ENCODE measurements at regions not wholly inside any gene's neighbourhood (a gene's known extent, or its start where the extent isn't known, plus 50 kb on each side); places are given as distances from the start of the nearest gene placed in this dataset.

- TF ChIP-seq TSHZ2 (CRISPR knock-in tag; IDR thresholded peaks at IDR 0.05) = no peak
- no peak for TF ChIP-seq CSDC2 (CRISPR knock-in tag; IDR thresholded peaks at IDR 0.05)
- TF ChIP-seq POU6F1 (CRISPR knock-in tag; IDR thresholded peaks at IDR 0.05; ENCODE audit: borderline replicate concordance, low read depth) = no peak
- no peak for TF ChIP-seq SNAI2 (CRISPR knock-in tag; IDR thresholded peaks at IDR 0.05)
- TF ChIP-seq ZFP3 (CRISPR knock-in tag; IDR thresholded peaks at IDR 0.05) = no peak
- TF ChIP-seq ESRRG (CRISPR knock-in tag; IDR thresholded peaks at IDR 0.05) = no peak
- no peak for TF ChIP-seq ISL1 (CRISPR knock-in tag; IDR thresholded peaks at IDR 0.05)
- no peak for TF ChIP-seq ZC3H10 (CRISPR knock-in tag; IDR thresholded peaks at IDR 0.05)
- no peak for TF ChIP-seq ZFP30 (CRISPR knock-in tag; IDR thresholded peaks at IDR 0.05)
- TF ChIP-seq ARNTL (CRISPR knock-in tag; IDR thresholded peaks at IDR 0.05; ENCODE audit: borderline replicate concordance, low read depth) = no peak
These were observed 75.9 kb upstream of the LOC128125822 start (continued) for GRCh38 chr6:63496361-63496804.

- ATAC-seq = no peak
- TF ChIP-seq ZNF70 (CRISPR knock-in tag; IDR thresholded peaks at IDR 0.05) = no peak
- TF ChIP-seq ZC3H10 (CRISPR knock-in tag; IDR thresholded peaks at IDR 0.05) = no peak
- no peak for TF ChIP-seq TSHZ2 (CRISPR knock-in tag; IDR thresholded peaks at IDR 0.05)
- no peak for TF ChIP-seq POU6F1 (CRISPR knock-in tag; IDR thresholded peaks at IDR 0.05; ENCODE audit: borderline replicate concordance, low read depth)
- no peak for TF ChIP-seq ESRRG (CRISPR knock-in tag; IDR thresholded peaks at IDR 0.05)
- no peak for TF ChIP-seq ZNF565 (CRISPR knock-in tag; conservative IDR thresholded peaks at IDR 0.05; ENCODE audit: low read depth)
- TF ChIP-seq SNAI2 (CRISPR knock-in tag; IDR thresholded peaks at IDR 0.05) = no peak
- TF ChIP-seq ZFP3 (CRISPR knock-in tag; IDR thresholded peaks at IDR 0.05) = no peak
- no peak for TF ChIP-seq RARB (CRISPR knock-in tag; IDR thresholded peaks at IDR 0.05)
- no peak for TF ChIP-seq GLIS3 (CRISPR knock-in tag; IDR thresholded peaks at IDR 0.05)
- no peak for TF ChIP-seq ZNF8 (CRISPR knock-in tag; IDR thresholded peaks at IDR 0.05)
- no peak for TF ChIP-seq ZFP30 (CRISPR knock-in tag; IDR thresholded peaks at IDR 0.05)
- no peak for TF ChIP-seq PPARA (CRISPR knock-in tag; IDR thresholded peaks at IDR 0.05; ENCODE audit: borderline replicate concordance)
- TF ChIP-seq ARNTL (CRISPR knock-in tag; IDR thresholded peaks at IDR 0.05; ENCODE audit: borderline replicate concordance, low read depth) = no peak
- TF ChIP-seq PATZ1 (CRISPR knock-in tag; IDR thresholded peaks at IDR 0.05; ENCODE audit: borderline replicate concordance) = no peak
- no peak for TF ChIP-seq BACH2 (CRISPR knock-in tag; IDR thresholded peaks at IDR 0.05; ENCODE audit: borderline replicate concordance)
- TF ChIP-seq ISL1 (CRISPR knock-in tag; IDR thresholded peaks at IDR 0.05) = no peak
- TF ChIP-seq TOX (CRISPR knock-in tag; IDR thresholded peaks at IDR 0.05; ENCODE audit: borderline replicate concordance) = no peak
These were observed 70.1 kb upstream of the LOC128125822 start for GRCh38 chr6:63502156-63502555.

GRCh38 chr6:63503199-63503598 is 69.1 kb upstream of the LOC128125822 start:
- ATAC-seq = no peak
- TF ChIP-seq TCF4 (CRISPR knock-in tag; IDR thresholded peaks at IDR 0.05; ENCODE audit: borderline replicate concordance) (no peak), RARB (CRISPR knock-in tag; IDR thresholded peaks at IDR 0.05) (no peak), POU6F1 (CRISPR knock-in tag; IDR thresholded peaks at IDR 0.05; ENCODE audit: borderline replicate concordance, low read depth) (no peak), ZFP3 (CRISPR knock-in tag; IDR thresholded peaks at IDR 0.05) (no peak), ZNF70 (CRISPR knock-in tag; IDR thresholded peaks at IDR 0.05) (no peak), TSHZ2 (CRISPR knock-in tag; IDR thresholded peaks at IDR 0.05) (no peak), ZNF565 (CRISPR knock-in tag; conservative IDR thresholded peaks at IDR 0.05; ENCODE audit: low read depth) (no peak), ISL1 (CRISPR knock-in tag; IDR thresholded peaks at IDR 0.05) (no peak), ZC3H10 (CRISPR knock-in tag; IDR thresholded peaks at IDR 0.05) (no peak), ZNF8 (CRISPR knock-in tag; IDR thresholded peaks at IDR 0.05) (no peak), GLIS3 (CRISPR knock-in tag; IDR thresholded peaks at IDR 0.05) (no peak), CSDC2 (CRISPR knock-in tag; IDR thresholded peaks at IDR 0.05) (no peak), PPARA (CRISPR knock-in tag; IDR thresholded peaks at IDR 0.05; ENCODE audit: borderline replicate concordance) (no peak)
